HCT116 (cell line): ENCODE measurements at regions not wholly inside any gene's neighbourhood (a gene's known extent, or its start where the extent isn't known, plus 50 kb on each side); places are given as distances from the start of the nearest gene placed in this dataset.
"Not testable (repeated sequence)": the region's sequence is repeated elsewhere in the genome, so short reads cannot be mapped to it uniquely, and the experiment has no call there.

ENCODE experiments used
- CBX3 ChIP-seq: IDR thresholded peaks from 2 replicates; pipeline ENCODE4 v1.6.1; 2012; ENCODE audit warnings: low read depth
- POLR2AphosphoS5 ChIP-seq: IDR thresholded peaks from 2 replicates; pipeline ENCODE4 v1.6.1; 2011; ENCODE audit warnings: mild to moderate bottlenecking, low read depth, low read length, moderate library complexity
- RAD21 ChIP-seq: IDR thresholded peaks from 2 replicates; pipeline ENCODE4 v1.6.1; 2012; ENCODE audit warnings: low read depth, mild to moderate bottlenecking
- REST ChIP-seq: IDR thresholded peaks from 2 replicates; pipeline ENCODE4 v1.6.1; 2012; ENCODE audit warnings: low read depth
- TF ChIP-seq, protein P1 (sequence below), 3 experiments: fragments of 200-600 bp in 1 of 3; sonication (generic) in 1 of 3; IDR thresholded peaks in 2 of 3; conservative IDR thresholded peaks in 1 of 3; 2 replicates each; pipeline ENCODE4 v1.5.1; 2012 to 2017; ENCODE audit warnings: low read depth in 2 of 3, low read length in 2 of 3, antibody characterized with exemption in 1 of 3, borderline replicate concordance in 1 of 3, control low read depth in 1 of 3, mild to moderate bottlenecking in 1 of 3, mixed read lengths in 1 of 3, mixed run types in 1 of 3, moderate library complexity in 1 of 3; ENCODE audit not compliant: insufficient read depth in 1 of 3

DNA sequence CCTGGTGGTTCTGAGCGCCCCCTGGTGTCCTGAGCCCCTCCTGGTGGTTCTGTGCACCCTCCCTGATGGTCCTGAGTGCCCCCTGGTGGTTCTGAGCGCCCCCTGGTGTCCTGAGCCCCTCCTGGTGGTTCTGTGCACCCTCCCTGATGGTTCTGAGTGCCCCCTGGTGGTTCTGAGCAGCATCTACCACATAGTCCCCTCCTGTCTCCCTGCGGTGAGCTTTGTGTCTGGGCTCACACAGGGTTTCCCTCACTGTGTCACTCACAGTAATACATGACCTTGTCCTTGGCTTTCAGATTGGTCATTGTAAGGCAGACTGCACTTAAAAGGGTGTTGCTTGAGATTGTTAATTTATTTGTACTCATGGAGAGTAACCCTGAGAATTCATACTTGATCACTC, 474.9 kb downstream of the TMEM121 start:
- not testable (repeated sequence) for TF ChIP-seq RAD21, CBX3, REST, POLR2AphosphoS5
- TF ChIP-seq, protein P1, sequence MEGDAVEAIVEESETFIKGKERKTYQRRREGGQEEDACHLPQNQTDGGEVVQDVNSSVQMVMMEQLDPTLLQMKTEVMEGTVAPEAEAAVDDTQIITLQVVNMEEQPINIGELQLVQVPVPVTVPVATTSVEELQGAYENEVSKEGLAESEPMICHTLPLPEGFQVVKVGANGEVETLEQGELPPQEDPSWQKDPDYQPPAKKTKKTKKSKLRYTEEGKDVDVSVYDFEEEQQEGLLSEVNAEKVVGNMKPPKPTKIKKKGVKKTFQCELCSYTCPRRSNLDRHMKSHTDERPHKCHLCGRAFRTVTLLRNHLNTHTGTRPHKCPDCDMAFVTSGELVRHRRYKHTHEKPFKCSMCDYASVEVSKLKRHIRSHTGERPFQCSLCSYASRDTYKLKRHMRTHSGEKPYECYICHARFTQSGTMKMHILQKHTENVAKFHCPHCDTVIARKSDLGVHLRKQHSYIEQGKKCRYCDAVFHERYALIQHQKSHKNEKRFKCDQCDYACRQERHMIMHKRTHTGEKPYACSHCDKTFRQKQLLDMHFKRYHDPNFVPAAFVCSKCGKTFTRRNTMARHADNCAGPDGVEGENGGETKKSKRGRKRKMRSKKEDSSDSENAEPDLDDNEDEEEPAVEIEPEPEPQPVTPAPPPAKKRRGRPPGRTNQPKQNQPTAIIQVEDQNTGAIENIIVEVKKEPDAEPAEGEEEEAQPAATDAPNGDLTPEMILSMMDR (IDR thresholded peaks at IDR 0.05 in 2 of 3, conservative IDR thresholded peaks at IDR 0.05 in 1 of 3; ENCODE audit: borderline replicate concordance in 1 of 3, insufficient read depth in 1 of 3, low read depth in 2 of 3, low read length in 2 of 3): 0 out of 6 replicates have a peak, but pooled peaks of 2 of the 3 experiments have one; percentile 6 to 14
